NB4 (cell line): ENCODE measurements at regions not wholly inside any gene's neighbourhood (a gene's known extent, or its start where the extent isn't known, plus 50 kb on each side); places are given as distances from the start of the nearest gene placed in this dataset.

ENCODE experiments used
- MYC ChIP-seq: IDR thresholded peaks from 2 replicates; pipeline ENCODE4 v1.6.1; 2011; ENCODE audit warnings: low read depth, low read length
- TF ChIP-seq, protein P1 (sequence below): IDR thresholded peaks from one replicate; pipeline ENCODE4 v1.5.1; 2012; ENCODE audit warnings: low read depth, low read length

DNA sequence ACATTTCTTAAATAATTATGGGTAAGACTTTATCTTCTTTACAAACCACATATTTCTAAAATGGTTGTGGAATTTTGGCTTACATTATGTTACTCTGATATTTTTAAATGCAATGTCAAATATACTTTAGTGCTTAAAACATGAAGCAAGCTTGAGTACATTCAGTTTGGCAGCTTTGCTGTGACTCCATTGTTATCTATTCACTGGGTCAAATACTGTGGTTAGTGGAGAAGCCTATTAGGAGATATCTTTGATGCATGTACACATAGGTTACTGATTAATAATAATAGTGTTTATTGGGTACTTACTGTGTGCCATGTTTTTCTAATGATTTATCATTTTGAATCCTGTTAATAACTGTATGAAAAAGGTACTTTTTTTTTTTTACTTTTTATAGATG lies 520.4 kb upstream of the B3GALT2 start:
- TF ChIP-seq, protein P1, sequence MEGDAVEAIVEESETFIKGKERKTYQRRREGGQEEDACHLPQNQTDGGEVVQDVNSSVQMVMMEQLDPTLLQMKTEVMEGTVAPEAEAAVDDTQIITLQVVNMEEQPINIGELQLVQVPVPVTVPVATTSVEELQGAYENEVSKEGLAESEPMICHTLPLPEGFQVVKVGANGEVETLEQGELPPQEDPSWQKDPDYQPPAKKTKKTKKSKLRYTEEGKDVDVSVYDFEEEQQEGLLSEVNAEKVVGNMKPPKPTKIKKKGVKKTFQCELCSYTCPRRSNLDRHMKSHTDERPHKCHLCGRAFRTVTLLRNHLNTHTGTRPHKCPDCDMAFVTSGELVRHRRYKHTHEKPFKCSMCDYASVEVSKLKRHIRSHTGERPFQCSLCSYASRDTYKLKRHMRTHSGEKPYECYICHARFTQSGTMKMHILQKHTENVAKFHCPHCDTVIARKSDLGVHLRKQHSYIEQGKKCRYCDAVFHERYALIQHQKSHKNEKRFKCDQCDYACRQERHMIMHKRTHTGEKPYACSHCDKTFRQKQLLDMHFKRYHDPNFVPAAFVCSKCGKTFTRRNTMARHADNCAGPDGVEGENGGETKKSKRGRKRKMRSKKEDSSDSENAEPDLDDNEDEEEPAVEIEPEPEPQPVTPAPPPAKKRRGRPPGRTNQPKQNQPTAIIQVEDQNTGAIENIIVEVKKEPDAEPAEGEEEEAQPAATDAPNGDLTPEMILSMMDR: no peak
- no peak for TF ChIP-seq MYC
